Jurkat, Clone E6-1 (cell line): ENCODE measurements at regions not wholly inside any gene's neighbourhood (a gene's known extent, or its start where the extent isn't known, plus 50 kb on each side); places are given as distances from the start of the nearest gene placed in this dataset.
"Not testable (repeated sequence)": the region's sequence is repeated elsewhere in the genome, so short reads cannot be mapped to it uniquely, and the experiment has no call there.

Experiments
- DNase-seq: peaks from one replicate; pipeline ENCODE4 v3.0.0-alpha.2; 2011; ENCODE audit warnings: low read depth, low spot score
- H3K4me3 ChIP-seq: 2 replicates; pipeline ENCODE4 v1.5.1; 2011; ENCODE audit warnings: mild to moderate bottlenecking, low read length, control low read depth, moderate library complexity

GRCh38 chr7:33771422-33771821, 133.9 kb upstream of the BMPER start:
- DNase-seq = no peak
- H3K4me3 ChIP-seq = no peak overlapping the region

- no peak for DNase-seq
- no peak overlapping the region for H3K4me3 ChIP-seq
These were observed 132.3 kb upstream of the BMPER start for GRCh38 chr7:33773053-33773452.

- DNase-seq = no peak
- H3K4me3 ChIP-seq = no peak overlapping the region
These were observed 130.4 kb upstream of the BMPER start for GRCh38 chr7:33774762-33775523.

GRCh38 chr7:33775790-33776189, 129.5 kb upstream of the BMPER start:
- DNase-seq = no peak
- H3K4me3 ChIP-seq = no peak overlapping the region

GRCh38 chr7:33776788-33777187, 128.6 kb upstream of the BMPER start:
- DNase-seq = no peak
- no peak overlapping the region for H3K4me3 ChIP-seq

- DNase-seq = no peak
- H3K4me3 ChIP-seq = no peak overlapping the region
These were observed 127.1 kb upstream of the BMPER start for GRCh38 chr7:33778195-33778594.

- DNase-seq = no peak
- H3K4me3 ChIP-seq = no peak overlapping the region
These were observed 126.1 kb upstream of the BMPER start for GRCh38 chr7:33779216-33779615.

GRCh38 chr7:33781167-33781566, 124.2 kb upstream of the BMPER start:
- DNase-seq = no peak
- no peak overlapping the region for H3K4me3 ChIP-seq

GRCh38 chr7:33781796-33782195, 123.5 kb upstream of the BMPER start:
- no peak for DNase-seq
- H3K4me3 ChIP-seq = no peak overlapping the region

GRCh38 chr7:33784000-33784399, 121.3 kb upstream of the BMPER start:
- no peak overlapping the region for H3K4me3 ChIP-seq
- no peak for DNase-seq

GRCh38 chr7:33788531-33788930, 116.8 kb upstream of the BMPER start:
- no peak overlapping the region for H3K4me3 ChIP-seq
- DNase-seq = no peak

GRCh38 chr7:33789871-33790630, 115.3 kb upstream of the BMPER start:
- no peak overlapping the region for H3K4me3 ChIP-seq
- DNase-seq = no peak

- DNase-seq = no peak
- no peak overlapping the region for H3K4me3 ChIP-seq
These were observed 114.6 kb upstream of the BMPER start for GRCh38 chr7:33790746-33791145.

GRCh38 chr7:33792041-33792440, 113.3 kb upstream of the BMPER start:
- no peak for DNase-seq
- no peak overlapping the region for H3K4me3 ChIP-seq

GRCh38 chr7:33792547-33793105, 112.7 kb upstream of the BMPER start:
- no peak for DNase-seq
- H3K4me3 ChIP-seq = no peak overlapping the region

- no peak overlapping the region for H3K4me3 ChIP-seq
- DNase-seq = no peak
These were observed 111.7 kb upstream of the BMPER start for GRCh38 chr7:33793616-33794015.

- H3K4me3 ChIP-seq = no peak overlapping the region
- DNase-seq = no peak
These were observed 110.9 kb upstream of the BMPER start for GRCh38 chr7:33794419-33794818.

GRCh38 chr7:33794959-33795358, 110.4 kb upstream of the BMPER start:
- H3K4me3 ChIP-seq = no peak overlapping the region
- DNase-seq = no peak

- no peak overlapping the region for H3K4me3 ChIP-seq
- no peak for DNase-seq
These were observed 108.8 kb upstream of the BMPER start for GRCh38 chr7:33796538-33796937.

- not testable (repeated sequence) for H3K4me3 ChIP-seq, DNase-seq
These were observed 107.8 kb upstream of the BMPER start for GRCh38 chr7:33797512-33797911.
